Loucy (cell line): ENCODE measurements at regions not wholly inside any gene's neighbourhood (a gene's known extent, or its start where the extent isn't known, plus 50 kb on each side); places are given as distances from the start of the nearest gene placed in this dataset.

Source experiments
- H2AFZ ChIP-seq: fragments of 200-600 bp; sonication (generic); 2 replicates; pipeline ENCODE4 v1.6.0; 2016; ENCODE audit warnings: antibody characterized with exemption, mild to moderate bottlenecking, low read length, moderate library complexity
- H3F3A ChIP-seq: fragments of 200-600 bp; 2 replicates; pipeline ENCODE4 v1.6.0; 2016; ENCODE audit warnings: antibody characterized with exemption, low read depth, mild to moderate bottlenecking
- H3K27me3 ChIP-seq: fragments of 200-600 bp; sonication (generic); 2 replicates; pipeline ENCODE4 v1.6.1; 2014; ENCODE audit warnings: low read length, mild to moderate bottlenecking; ENCODE audit not compliant: insufficient read depth, poor library complexity, severe bottlenecking
- H3K36me3 ChIP-seq: fragments of 200-600 bp; sonication (generic); 2 replicates; pipeline ENCODE4 v1.6.1; 2016; ENCODE audit warnings: low read length; ENCODE audit not compliant: insufficient read depth
- H3K4me1 ChIP-seq: fragments of 200-600 bp; sonication (generic); 2 replicates; pipeline ENCODE4 v1.5.1; 2014; ENCODE audit warnings: low read length, mild to moderate bottlenecking; ENCODE audit not compliant: insufficient read depth, poor library complexity, severe bottlenecking
- H3K4me2 ChIP-seq: fragments of 200-600 bp; sonication (generic); 2 replicates; pipeline ENCODE4 v1.6.0; 2014; ENCODE audit warnings: antibody characterized with exemption, low read length, low read depth, mild to moderate bottlenecking; ENCODE audit not compliant: poor library complexity, severe bottlenecking
- H3K4me3 ChIP-seq: fragments of 200-600 bp; sonication (generic); 2 replicates; pipeline ENCODE4 v1.5.1; 2014; ENCODE audit warnings: low read length, mild to moderate bottlenecking, mixed read lengths; ENCODE audit not compliant: poor library complexity, severe bottlenecking
- H3K79me2 ChIP-seq: fragments of 200-600 bp; sonication (generic); 2 replicates; pipeline ENCODE4 v1.6.1; 2014; ENCODE audit warnings: low read length; ENCODE audit not compliant: insufficient read depth
- H3K9ac ChIP-seq: fragments of 200-600 bp; sonication (generic); 2 replicates; pipeline ENCODE4 v1.6.0; 2014; ENCODE audit warnings: mild to moderate bottlenecking, low read depth, low read length, moderate library complexity; ENCODE audit not compliant: poor library complexity, severe bottlenecking
- H3K9me2 ChIP-seq: fragments of 200-600 bp; sonication (generic); replicated peaks from 2 replicates; pipeline ENCODE4 v1.6.1; 2016; ENCODE audit warnings: low read depth, low read length, mixed read lengths
- H3K9me3 ChIP-seq: fragments of 200-600 bp; sonication (generic); 2 replicates; pipeline ENCODE4 v1.6.1; 2014; ENCODE audit warnings: mild to moderate bottlenecking, antibody characterized with exemption, low read length, low read depth; ENCODE audit not compliant: insufficient read depth
- H4K20me1 ChIP-seq: fragments of 200-600 bp; sonication (generic); 2 replicates; pipeline ENCODE4 v1.6.0; 2014; ENCODE audit warnings: antibody characterized with exemption, low read length, mild to moderate bottlenecking; ENCODE audit not compliant: insufficient read depth, poor library complexity, severe bottlenecking
- CTCF ChIP-seq: fragments of 200-600 bp; sonication (generic); conservative IDR thresholded peaks from 2 replicates; pipeline ENCODE4 v1.5.1; 2014; ENCODE audit warnings: mild to moderate bottlenecking, antibody characterized with exemption, low read length
- EZH2phosphoT487 ChIP-seq: fragments of 200-600 bp; IDR thresholded peaks from 2 replicates; pipeline ENCODE4 v1.6.1; 2018; ENCODE audit warnings: antibody characterized with exemption, mild to moderate bottlenecking, moderate library complexity, borderline replicate concordance

GRCh38 chr2:217402761-217403383, 543.0 kb upstream of the TNP1 start:
- TF ChIP-seq CTCF (no peak), EZH2phosphoT487 (no peak)
- Histone ChIP-seq H3K27me3 (no peaks in the 10 kb centered on the region), H3K36me3 (no peaks in the 10 kb centered on the region), H3K4me2 (no peak overlapping the region), H3K9me3 (no peaks in the 10 kb centered on the region), H2AFZ (no peak overlapping the region), H3K9me2 (no peaks in the 10 kb centered on the region), H3F3A (no peaks in the 10 kb centered on the region), H3K4me3 (no peak overlapping the region), H3K4me1 (peaks cover 11% of the 10 kb centered on the region), H3K79me2 (no peaks in the 10 kb centered on the region), H4K20me1 (no peaks in the 10 kb centered on the region), H3K9ac (no peak overlapping the region)

GRCh38 chr2:217402144-217402543, 542.3 kb upstream of the TNP1 start:
- H3K36me3 ChIP-seq: no peaks in the 10 kb centered on the region
- H3F3A ChIP-seq: no peaks in the 10 kb centered on the region
- peaks cover 11% of the 10 kb centered on the region for H3K4me1 ChIP-seq

DNA sequence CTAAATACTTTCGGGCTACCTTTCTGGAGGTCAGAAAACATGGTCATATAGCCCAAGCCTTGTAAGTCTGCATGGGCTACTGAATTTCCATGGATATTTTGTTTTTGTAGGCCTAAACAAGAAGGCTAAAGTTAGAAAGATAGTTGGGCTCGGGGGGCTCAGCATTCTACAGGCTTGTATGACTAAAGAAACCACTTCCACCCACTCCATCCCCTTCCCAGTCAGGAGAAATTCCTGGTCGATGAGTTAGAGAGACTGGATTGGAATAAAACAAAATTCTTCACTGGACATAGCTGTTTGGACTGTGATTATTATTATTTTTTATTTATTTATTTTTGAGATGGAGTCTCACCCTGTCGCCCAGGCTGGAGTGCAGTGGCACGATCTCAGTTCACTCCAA, 539.4 kb upstream of the TNP1 start:
- H3F3A ChIP-seq: no peaks in the 10 kb centered on the region
- H3K36me3 ChIP-seq: no peaks in the 10 kb centered on the region
- no peaks in the 10 kb centered on the region for H4K20me1 ChIP-seq
- no peak overlapping the region for H3K9ac ChIP-seq
- no peak overlapping the region for H3K4me3 ChIP-seq
- TF ChIP-seq CTCF: no peak
- no peak for TF ChIP-seq EZH2phosphoT487
- no peaks in the 10 kb centered on the region for H3K4me1 ChIP-seq
- no peaks in the 10 kb centered on the region for H3K27me3 ChIP-seq
- H3K9me2 ChIP-seq: no peaks in the 10 kb centered on the region
- H2AFZ ChIP-seq: no peak overlapping the region
- no peaks in the 10 kb centered on the region for H3K9me3 ChIP-seq
- no peak overlapping the region for H3K4me2 ChIP-seq
- no peaks in the 10 kb centered on the region for H3K79me2 ChIP-seq

More at GRCh38 chr2:217402144-217402543, 542.3 kb upstream of the TNP1 start:
- no peaks in the 10 kb centered on the region for H4K20me1 ChIP-seq
- H3K4me2 ChIP-seq: no peak overlapping the region
- no peak overlapping the region for H3K9ac ChIP-seq
- no peaks in the 10 kb centered on the region for H3K9me3 ChIP-seq
- H3K4me3 ChIP-seq: no peak overlapping the region
- H3K27me3 ChIP-seq: no peaks in the 10 kb centered on the region
- no peak overlapping the region for H2AFZ ChIP-seq
- H3K79me2 ChIP-seq: no peaks in the 10 kb centered on the region
- H3K9me2 ChIP-seq: no peaks in the 10 kb centered on the region
- no peak for TF ChIP-seq EZH2phosphoT487
- no peak for TF ChIP-seq CTCF
